GM19395 (cell line): ENCODE measurements at regions not wholly inside any gene's neighbourhood (a gene's known extent, or its start where the extent isn't known, plus 50 kb on each side); places are given as distances from the start of the nearest gene placed in this dataset.
A peak's percentile ranks its signal among the peaks of the same experiment; 100 is the strongest.

Source experiments
- ATAC-seq: cut with Tn5 transposase; IDR thresholded peaks from one replicate; pipeline ENCODE4 v1.9.1; 2021; ENCODE audit warnings: mild to moderate bottlenecking, moderate library complexity; ENCODE audit not compliant: unreplicated experiment

DNA sequence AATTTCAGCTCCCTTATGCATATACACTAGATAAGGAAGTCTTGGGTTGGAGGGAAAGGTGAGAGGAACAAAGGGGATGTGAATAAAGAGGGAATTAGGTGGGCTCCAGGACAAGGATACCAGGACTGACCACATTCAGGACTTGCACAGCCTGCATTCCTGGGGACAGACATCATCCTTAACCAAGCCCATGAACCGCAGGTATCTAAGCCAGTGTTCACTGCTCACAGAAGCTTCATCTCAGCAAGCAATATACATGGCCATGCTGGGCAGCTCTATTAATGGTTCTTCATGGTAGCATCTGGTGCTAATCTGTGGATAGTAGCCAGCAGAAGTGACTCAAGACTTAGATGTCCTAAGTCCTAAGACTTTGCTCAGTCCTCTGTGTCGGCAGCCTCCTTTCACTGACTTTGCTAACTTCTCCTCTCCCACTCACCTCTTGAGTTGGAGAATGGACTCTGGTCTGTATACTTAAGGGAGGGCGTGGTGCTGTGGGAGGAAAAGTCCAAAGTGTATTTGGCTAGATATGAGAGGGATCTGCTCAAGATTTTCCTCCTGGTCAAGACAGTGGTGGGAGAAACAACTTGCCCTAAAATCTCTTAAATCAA is 136.1 kb downstream of the ASCL1 start:
- no peak for ATAC-seq

DNA sequence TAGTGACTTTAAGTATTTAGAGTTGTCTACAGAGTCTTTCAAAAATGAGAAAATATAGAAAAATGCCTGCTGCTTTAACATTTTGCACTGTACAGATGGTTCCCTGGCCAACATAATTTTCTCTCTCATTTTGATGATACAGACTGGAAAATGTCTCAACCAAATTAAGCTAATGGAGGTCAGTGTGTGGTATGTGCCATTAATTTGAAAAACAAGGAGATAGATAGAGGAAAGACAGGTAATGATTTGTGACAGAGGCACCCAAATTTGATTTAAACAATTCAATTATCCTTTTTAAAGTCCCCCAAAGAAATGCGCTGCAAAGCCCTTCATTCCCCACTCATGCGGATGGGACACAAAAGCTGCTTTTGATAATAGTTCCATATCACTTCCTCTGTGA is 140.0 kb downstream of the ASCL1 start:
- no peak for ATAC-seq

DNA sequence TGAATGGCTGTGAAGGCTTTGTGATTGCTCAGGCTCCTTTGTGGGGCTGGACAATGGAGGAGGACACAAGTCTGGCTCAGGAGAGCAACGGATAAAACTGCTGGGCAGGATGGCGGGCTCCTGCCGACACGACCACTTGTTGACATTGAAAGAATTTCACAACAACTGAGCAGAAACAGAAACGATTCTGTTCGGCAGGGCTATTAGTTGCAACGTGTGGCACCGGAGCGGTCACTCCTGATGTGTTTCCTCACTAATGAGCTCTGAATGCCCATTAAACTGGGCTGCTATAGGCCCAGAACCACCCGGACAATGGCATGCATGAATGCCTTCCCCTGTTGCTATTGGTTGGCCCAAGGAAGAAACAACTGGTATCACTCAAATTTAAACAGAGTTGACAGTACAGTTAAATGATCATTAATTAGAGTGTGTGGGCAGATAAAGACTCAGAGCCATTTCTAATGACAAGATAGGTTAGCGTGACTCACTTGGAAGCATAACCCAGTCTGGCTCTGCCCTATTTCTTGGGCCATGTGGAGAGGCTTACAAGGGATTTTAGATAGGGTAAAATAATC is 142.9 kb downstream of the ASCL1 start:
- no peak for ATAC-seq

DNA sequence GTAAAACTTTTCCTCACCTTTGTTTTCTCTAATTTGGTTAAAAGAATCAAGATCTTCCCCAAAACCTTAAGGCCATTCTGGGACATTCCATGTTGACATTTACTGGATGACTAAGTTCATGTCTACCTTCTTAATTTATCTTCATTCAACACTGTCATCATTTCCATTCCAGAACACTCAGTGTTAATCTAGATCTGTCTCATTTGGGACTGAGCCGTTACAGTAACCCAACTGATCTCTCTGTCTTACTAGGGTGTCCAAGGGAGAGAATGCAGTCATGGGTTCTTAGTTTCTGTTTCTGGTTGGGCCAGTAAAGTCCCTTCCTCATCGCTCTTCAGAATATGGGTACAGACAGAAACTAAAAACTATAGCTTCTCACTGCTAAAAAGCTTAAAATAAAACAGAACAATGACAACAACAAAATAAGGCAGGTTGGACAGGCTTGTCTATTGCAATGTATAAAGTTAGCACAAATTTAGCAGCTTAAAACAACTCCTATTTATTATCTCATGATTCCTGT is 144.8 kb downstream of the ASCL1 start:
- peak; percentile 82 for ATAC-seq

DNA sequence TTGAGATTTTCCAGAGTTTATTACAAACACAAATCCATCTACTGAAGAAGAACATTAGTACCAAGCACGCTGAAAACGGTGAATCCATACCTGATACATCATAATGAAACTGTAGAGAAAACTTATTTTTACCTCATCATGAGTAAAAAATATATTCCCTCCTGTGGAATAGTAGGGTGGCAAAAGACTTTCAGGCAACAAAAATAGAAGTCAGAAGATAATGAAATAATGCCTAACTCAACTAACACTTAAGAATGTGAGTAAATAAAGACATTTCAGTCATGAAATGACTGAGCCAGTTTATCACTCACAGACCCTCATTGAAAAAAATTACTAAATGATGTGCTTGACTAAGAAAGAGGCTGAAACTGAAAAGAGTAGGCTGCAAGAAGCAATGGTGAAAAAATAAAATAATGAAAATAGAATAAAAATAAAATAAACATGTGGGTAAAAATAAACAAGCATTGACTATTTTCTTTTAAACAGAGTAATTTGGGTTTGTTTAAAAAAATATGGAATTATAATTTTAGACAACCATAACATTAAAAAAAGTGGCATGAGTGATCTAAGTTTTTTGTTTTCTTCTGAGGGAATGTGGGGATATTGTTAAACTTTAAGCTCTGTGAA is 148.6 kb downstream of the ASCL1 start:
- ATAC-seq = peak; percentile 72

DNA sequence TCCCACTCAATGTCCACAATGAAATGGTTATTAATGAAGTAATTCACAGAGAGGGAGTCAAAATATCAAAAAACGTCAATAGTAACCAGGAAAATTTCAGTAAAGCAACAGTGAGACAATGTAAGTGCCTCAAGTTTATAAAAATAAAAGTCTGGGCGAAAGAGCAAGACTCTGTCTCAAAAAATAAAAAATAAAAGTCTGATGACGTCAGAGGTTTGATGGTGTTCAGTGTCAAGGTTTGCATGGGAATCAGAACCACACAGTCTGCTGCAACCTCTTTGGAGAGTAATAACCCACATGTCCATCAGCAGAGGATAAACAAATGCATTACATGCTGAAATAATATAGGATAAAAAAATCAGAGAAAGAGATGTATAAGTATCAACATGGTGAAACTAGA is 152.4 kb downstream of the ASCL1 start:
- ATAC-seq = no peak

DNA sequence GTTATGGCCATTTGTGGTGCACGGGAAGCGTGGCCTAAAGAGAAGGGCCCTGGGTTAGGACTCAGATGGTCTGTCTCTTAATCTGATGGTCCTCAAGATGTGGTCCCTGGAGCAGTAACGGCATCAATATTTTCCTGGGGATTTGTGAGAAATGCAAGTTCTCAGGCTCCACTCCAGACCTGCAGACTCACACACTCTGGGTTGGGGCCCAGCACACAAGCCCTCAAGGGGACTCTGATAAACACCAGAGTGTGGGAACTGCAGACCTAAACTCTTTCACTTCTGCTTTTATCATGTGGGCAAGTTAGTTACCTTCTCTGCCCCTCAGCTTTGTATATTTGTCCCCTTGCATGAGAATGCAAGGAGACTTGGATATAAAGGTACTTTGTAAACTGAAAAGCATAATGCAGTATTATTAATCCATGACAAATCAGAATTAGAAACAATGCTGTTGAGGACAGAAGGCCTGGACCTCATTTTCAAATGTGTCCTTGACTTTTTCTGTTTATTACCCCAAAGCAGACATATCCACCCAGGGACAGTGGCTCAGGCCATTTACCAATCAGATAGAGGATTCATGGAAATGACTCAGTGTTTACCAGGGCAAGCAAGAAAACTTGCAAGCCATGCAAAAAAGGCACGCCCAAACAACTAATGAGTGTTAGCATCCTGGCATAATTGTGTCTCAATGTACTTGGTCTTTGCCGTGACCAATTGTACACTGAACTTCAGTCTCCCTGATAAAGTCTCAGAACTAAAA is 157.0 kb downstream of the ASCL1 start:
- peak; percentile 96 for ATAC-seq

DNA sequence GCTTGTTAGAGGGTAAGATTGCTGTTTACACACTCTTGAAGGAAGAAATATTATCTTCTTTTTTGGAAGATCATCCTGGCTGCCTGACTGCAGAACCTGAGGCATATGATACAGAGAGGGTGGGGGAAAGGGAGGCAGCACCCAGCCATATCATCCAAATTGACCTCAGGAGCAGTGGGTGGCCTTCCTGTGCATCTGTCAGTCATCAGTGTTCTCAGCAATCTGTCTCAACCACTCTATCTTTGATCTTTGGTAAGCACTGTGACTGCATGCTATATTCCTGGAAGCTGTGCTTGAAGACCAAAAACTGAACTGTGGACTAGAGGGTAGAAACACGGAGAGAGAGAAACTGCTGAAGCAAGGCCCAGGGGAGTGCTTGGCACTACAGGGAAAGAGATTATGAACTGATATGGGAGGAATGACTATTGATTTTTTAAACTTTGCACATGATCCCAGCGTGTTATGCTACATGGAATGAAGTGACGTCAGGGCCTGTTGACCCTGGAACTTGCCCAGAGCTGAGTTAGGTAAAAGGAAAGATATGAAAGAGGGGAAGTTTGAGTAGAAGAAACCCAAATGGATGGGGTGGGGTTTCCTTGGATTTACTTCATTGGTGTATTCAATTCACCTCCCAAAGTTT is 171.5 kb downstream of the ASCL1 start:
- ATAC-seq = no peak

DNA sequence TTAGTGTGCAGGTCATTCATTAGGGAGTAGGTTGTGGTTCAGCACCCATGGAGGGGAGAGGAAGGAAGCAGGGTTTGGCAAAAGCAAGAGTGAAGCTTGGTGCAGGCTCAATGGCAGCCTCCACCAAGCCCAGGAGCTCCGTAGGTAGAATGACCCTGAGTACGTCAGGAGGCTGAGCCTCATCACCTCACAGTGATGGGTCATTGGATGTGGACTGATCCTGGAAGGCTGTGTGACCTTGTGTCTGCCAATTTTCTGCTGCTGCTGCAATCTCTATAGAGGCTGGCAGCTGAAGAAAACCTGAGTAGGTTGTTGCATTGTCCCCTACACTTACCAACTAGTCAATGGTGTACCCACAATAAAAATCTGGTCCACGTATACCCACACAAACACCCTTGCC is 173.1 kb downstream of the ASCL1 start:
- ATAC-seq = no peak

DNA sequence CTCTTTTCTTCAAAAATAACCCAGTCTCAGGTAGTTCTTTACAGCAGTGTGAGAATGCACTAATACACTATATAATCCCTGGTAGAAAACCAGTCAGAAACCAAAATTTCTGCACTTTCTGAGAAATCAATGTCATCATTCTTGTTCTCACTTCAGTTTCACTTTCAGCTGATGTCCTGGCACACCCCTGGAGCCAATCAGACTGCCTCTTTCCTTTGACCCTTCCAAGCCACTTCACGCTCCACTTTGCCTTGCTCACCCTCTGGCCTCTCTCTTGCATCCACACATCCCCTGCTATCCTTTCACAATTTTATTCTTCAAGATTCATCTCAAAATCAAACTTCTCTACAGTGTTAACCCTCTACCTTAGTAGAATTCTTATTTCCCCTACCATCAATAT is 181.1 kb downstream of the ASCL1 start:
- ATAC-seq = no peak

DNA sequence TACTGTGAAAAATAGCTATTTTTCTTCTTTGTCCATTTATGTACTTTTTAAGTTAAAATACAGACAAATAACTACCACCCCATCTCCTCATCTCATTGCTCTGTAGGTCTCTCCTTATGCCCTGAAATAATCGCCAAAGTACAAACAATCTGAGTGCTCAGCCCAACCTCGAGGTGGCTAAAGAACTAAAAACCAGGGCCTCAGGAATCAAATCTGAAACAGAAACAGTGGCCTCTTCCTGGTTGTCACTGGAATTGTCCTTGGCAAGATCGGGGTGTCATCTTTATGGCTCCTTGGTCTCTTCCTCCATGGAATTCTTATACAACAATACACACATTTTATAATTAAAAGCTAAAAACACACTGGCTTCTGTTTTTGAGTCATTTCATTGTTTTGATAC is 182.4 kb downstream of the ASCL1 start:
- no peak for ATAC-seq

DNA sequence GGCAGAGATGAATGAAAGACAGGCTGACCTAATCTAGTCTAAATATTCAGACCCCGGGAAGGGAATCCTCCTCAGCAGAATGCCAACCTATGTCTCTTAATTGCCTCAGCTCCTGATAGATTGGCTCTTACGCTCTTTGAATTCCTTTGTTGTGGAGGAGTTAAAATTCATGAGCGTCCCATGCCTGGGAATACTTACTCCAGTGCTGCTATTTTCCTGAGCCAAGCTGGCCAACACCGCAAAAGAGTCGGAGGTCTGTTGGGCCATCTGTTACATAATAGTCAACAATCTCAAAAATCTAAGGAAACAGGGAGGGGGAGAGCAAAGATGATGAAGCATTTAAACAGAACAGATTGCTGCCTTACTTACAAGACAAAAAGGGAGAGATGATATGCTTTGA is 182.8 kb downstream of the ASCL1 start:
- ATAC-seq = no peak

DNA sequence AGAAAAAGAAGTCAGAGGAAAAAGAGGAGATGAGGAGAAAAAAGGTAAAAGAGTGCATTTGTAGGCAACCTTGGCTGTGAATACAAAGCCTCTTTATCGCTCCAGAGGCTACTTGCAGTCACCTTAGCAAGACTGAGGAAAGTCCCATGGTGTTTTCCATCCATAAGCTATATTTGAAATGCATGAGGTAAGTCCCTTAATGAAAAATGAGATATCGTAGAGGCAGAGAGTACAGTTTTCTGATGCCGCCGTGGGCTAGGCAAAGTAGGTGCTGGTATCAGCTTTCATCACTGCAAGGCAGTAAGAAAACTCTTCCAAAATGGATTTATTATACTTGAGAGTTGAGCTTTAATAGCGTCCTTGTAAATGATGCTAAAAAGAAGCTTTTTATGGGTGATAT is 186.8 kb downstream of the ASCL1 start:
- no peak for ATAC-seq

DNA sequence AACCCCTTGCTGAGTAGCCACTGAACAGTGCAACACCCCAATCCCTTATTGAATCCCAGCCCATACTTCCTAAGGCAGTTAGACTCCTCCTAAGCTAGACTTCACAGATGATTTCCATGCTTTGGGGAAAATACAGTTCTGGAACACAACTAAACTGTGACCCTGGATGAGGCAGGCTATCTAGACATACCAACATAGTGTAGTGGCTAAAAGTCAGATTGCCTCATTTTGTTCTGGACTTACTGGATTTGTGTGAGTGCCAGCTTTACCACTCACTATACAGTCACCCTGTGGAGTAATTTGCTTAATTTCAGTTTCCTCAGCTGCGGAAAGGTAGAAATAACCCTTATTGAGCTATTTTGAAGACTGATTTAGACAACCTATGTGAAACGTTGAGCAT is 203.1 kb downstream of the ASCL1 start:
- no peak for ATAC-seq

DNA sequence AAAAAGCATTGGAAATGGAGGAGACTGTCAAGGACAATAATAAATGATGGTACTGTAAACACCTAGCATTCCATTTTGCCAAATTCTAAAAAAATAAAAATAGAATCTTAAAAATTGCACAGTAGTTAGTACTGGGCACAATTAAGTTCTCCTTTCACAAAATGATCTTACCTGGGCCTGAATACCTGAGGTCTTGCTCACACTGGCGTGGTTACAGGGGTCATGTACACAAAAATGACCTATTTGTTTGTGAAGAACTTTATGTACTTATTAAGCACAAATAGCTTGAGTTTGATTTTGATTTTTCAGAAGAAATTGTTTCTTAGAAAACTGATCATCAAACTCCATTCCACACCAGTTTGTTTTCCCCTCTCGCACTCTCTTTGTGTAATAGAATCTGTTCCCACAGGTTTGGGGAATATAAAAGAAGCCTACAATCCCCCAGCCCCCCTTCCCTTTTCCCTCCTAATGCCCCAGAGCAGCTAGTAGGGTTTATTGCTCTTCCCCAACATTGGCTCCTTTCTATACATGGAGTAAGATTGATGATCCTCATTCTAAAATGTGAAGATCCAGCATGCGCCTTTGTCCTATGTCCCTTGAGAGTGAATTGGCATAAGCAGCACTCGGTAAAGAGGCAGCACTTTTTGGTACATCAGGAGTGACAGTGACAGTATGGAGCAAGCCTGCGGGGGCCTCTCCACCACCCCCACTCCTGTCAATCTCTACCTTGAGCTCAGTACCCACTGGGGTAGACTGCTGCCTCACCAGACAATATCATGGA is 204.3 kb downstream of the ASCL1 start:
- no peak for ATAC-seq

DNA sequence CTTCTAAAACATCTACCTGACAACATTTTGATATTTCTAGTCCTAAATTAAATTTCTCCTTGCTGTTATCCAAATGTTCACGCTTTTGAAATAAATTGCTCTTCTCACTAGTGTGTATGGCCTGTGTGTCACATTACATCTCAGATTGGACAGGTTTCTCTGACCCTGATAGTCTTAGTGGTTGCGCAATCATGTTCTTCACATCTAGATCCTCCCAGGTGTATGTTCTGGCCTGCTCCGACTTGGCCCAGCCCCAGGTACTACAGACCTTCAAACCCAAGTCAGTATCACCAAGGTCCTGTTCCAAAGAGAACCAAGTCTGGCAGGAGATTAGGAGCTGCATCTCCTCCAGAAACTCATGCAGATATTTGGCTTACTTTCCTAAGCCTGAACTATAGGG is 209.5 kb downstream of the ASCL1 start:
- ATAC-seq = no peak

DNA sequence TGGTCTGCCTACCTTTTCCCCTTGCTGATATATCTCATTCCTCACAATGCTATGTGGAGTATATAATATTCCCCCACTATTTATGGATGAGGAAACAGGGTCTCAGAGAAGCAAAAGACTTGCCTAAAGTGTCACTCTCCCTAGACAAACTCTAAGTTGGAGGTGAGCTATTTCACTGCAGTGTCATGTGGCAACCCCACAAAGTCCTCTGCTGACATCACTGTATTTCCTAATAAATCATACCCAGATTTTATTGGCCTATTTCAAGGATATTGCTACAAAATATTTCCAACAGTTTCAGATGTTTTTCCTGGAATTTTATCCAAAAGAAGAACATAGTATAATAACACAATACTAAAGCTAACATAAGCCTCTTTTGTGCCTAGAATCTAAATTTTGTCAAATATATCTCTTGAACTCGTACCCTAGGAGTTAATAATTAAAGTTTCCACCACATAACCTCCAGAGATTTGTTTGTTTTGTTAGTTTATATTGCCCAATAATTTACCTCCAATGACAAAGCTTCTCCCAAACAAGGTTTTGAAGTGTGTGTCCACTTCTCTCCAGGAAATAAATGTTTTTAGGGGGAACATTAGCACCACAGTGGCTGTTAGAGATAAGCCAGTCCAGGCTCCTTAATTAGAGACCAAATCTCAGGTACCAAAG is 215.1 kb downstream of the ASCL1 start:
- ATAC-seq = no peak

DNA sequence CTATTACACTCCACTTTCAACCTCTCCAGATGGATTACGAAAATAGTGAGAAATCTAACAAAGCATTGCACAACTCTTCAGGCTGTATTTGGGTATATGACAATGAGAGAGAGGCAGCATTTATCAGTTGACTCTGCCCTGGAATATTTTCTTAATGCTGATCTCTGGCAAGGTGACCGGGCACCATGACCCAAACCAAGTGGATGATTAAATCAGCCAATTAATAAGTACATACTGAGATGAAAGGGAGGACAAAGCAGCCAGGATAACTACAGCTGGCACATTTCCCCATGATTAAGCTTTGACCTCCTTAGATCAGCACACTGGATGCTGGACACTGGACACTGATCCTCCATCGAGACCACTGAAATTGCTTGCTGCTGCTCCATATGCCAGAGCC is 218.2 kb downstream of the ASCL1 start:
- no peak for ATAC-seq

DNA sequence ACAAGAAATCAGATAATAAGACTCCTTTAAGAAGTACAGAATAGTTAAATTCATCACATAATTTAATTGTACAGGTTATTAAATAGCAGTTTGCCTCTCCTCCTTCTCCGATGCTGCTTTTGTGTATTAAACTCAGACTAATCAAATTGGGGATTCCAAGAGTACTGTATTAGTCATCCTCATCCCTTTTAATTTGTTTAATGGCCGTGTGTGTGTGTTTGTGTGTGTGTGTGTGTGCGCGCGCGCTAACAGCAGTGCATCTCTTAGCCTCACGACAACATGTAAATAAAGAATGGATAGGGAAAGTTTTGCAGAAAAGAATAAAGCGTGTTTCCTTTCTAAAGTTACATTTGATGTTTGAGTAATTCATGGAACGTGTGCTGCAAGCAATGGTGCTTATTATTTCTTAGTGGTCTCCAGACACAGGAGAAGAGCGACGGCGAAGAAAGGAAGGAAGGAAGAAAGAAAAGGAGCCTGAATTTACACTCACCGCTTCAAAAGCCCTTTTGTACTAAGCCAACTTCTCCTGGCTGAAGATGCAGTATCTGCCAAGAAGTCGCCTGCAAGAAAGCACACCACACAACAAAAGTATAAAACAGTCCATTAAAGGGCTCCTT is 220.3 kb downstream of the ASCL1 start:
- ATAC-seq = no peak
